GM19455 (cell line): ENCODE measurements at regions not wholly inside any gene's neighbourhood (a gene's known extent, or its start where the extent isn't known, plus 50 kb on each side); places are given as distances from the start of the nearest gene placed in this dataset.
A peak's percentile ranks its signal among the peaks of the same experiment; 100 is the strongest.

Experiments used
- ATAC-seq: cut with Tn5 transposase; IDR thresholded peaks from one replicate; pipeline ENCODE4 v1.9.1; 2021; ENCODE audit not compliant: unreplicated experiment

- ATAC-seq, result no peak
Observed at GRCh38 chr4:182018691-182019090, 224.5 kb upstream of the TENM3 start.

GRCh38 chr4:182019148-182019652 lies 224.0 kb upstream of the TENM3 start:
- peak; percentile 75 for ATAC-seq

- ATAC-seq, result no peak
Observed at GRCh38 chr4:182022909-182023308, 220.3 kb upstream of the TENM3 start.

GRCh38 chr4:182023469-182023868 lies 219.7 kb upstream of the TENM3 start:
- ATAC-seq, result no peak

GRCh38 chr4:182042945-182043344 lies 200.3 kb upstream of the TENM3 start:
- ATAC-seq, result no peak

- no peak for ATAC-seq
Observed at GRCh38 chr4:182048871-182049270, 194.3 kb upstream of the TENM3 start.

- ATAC-seq, result no peak
Observed at GRCh38 chr4:182056866-182057265, 186.3 kb upstream of the TENM3 start.

GRCh38 chr4:182062458-182062857 lies 180.7 kb upstream of the TENM3 start:
- ATAC-seq, result no peak

- no peak for ATAC-seq
Observed at GRCh38 chr4:182062936-182063335, 180.3 kb upstream of the TENM3 start.

- no peak for ATAC-seq
Observed at GRCh38 chr4:182063651-182064050, 179.6 kb upstream of the TENM3 start.

GRCh38 chr4:182065255-182065654 lies 177.9 kb upstream of the TENM3 start:
- no peak for ATAC-seq

GRCh38 chr4:182066037-182066436 lies 177.2 kb upstream of the TENM3 start:
- ATAC-seq, result no peak

- no peak for ATAC-seq
Observed at GRCh38 chr4:182067828-182068227, 175.4 kb upstream of the TENM3 start.

GRCh38 chr4:182068920-182069319 lies 174.3 kb upstream of the TENM3 start:
- ATAC-seq, result no peak

GRCh38 chr4:182073278-182073677 lies 169.9 kb upstream of the TENM3 start:
- ATAC-seq, result no peak

- ATAC-seq, result no peak
Observed at GRCh38 chr4:182074139-182074538, 169.1 kb upstream of the TENM3 start.

GRCh38 chr4:182074810-182075209 lies 168.4 kb upstream of the TENM3 start:
- no peak for ATAC-seq

GRCh38 chr4:182082910-182083309 lies 160.3 kb upstream of the TENM3 start:
- ATAC-seq, result no peak

GRCh38 chr4:182083671-182084410 lies 159.4 kb upstream of the TENM3 start:
- ATAC-seq, result no peak

GRCh38 chr4:182085051-182085480 lies 158.1 kb upstream of the TENM3 start:
- no peak for ATAC-seq

- ATAC-seq, result no peak
Observed at GRCh38 chr4:182089326-182089725, 153.9 kb upstream of the TENM3 start.

- no peak for ATAC-seq
Observed at GRCh38 chr4:182090186-182090585, 153.0 kb upstream of the TENM3 start.

- ATAC-seq, result no peak
Observed at GRCh38 chr4:182091128-182091527, 152.1 kb upstream of the TENM3 start.
